T47D (cell line): ENCODE measurements at regions not wholly inside any gene's neighbourhood (a gene's known extent, or its start where the extent isn't known, plus 50 kb on each side); places are given as distances from the start of the nearest gene placed in this dataset.
A peak's percentile ranks its signal among the peaks of the same experiment; 100 is the strongest.
"Not testable (repeated sequence)": the region's sequence is repeated elsewhere in the genome, so short reads cannot be mapped to it uniquely, and the experiment has no call there.

ENCODE experiments used
- DNase-seq, 2 experiments: peaks; one replicate each; pipeline versions ENCODE4 v3.0.0 to v3.0.0-alpha.2; 2011 to 2012; ENCODE audit warnings: low read depth in 1 of 2, low spot score in 1 of 2
- JUND ChIP-seq: IDR thresholded peaks from 2 replicates; pipeline ENCODE4 v1.6.1; 2012; ENCODE audit warnings: low read depth
- in situ Hi-C: cut with HindIII; loops from 2 replicates; pipeline ENCODE4 v1.10.0; 2016; ENCODE audit warnings: low sequenced_read_pairs, low pct_unique_long_range_greater_than_20kb

DNA sequence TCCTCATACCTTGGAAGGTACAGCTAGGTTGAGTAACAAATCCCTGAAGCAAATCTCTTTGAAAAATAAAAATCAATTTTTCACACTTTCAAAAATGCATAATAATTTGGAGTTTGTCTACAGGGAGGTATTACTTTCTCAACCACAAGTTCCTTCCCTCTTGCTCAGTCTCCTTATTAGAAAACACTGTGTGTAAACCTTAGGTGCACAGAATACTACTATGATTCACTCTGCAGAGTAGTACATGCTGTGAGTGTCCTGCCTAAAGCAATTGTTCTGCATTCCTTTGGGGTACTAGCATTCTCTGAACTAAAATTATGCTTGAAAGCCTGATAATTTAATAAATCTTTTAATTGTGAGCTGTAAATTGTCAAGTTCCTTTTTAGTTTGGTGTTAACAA, 115.9 kb upstream of the EPHA3 start:
- no peak for DNase-seq
- TF ChIP-seq JUND: no peak
- in situ Hi-C loops: no loop called here

DNA sequence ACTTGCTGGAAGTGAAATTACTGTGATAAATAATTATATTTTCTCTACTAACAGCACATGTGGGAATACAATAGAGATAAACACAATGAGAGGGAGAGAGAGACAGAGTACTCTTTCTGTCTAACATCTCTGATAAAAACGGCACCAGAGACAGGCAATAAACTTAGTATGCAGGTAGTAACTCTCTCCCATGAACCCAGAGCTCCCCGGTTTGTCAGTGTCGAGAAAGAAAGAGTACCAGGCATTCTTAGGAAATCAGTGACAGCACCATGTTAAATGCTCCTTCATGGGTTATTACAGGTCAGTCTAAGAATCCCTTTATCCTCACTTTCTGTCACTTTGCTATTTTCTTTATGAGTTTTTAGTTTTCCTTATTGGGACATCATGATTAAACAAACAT, 110.7 kb upstream of the EPHA3 start:
- in situ Hi-C loops: no loop called here
- no peak for TF ChIP-seq JUND
- no peak for DNase-seq

DNA sequence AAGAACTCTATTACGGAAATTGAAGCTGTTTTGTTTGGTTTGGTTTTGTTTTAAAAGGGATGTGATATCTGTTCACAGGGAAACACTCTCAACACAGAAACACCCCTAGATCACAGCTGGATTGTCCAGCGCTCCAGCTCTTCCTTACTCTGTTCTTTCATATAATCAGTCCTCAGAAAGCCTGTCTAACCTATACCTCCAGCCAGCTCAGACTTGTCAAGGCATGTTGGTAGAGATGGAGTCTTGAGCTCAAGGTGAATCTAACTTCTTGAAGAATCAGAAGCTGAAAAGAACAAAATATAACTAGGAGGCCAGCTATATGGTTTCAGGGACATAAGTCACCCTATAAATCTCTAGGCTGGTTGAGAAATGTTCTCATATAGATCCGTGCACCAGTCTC, 110.2 kb upstream of the EPHA3 start:
- DNase-seq: peak in 1 of 2 experiments; percentile 1
- in situ Hi-C loops: no loop called here
- TF ChIP-seq JUND: no peak

DNA sequence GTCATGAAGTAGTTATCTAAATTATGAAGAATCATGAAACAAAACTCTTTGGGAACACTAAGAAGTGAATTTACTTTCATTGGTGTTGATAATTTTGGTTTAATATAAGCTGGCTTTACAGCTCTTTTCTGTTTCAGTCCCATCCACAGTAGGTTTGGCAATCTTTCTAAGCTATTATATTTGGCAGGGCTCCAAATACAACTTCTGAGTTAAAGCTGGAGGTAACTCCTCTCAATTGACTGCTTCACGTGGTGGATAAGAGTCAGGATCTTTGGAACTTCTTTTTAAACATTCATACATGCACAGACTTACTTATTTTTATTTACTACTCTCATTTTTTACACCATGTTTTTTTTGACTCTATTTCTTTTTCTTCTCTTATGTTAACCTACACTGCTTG, 106.5 kb upstream of the EPHA3 start:
- in situ Hi-C loops: no loop called here
- DNase-seq: no peak

GRCh38 chr3:89002191-89002590, 105.2 kb upstream of the EPHA3 start:
- DNase-seq: no peak
- no peak for TF ChIP-seq JUND
- in situ Hi-C loops: no loop called here

More for the DNA sequence above, 106.5 kb upstream of the EPHA3 start:
- TF ChIP-seq JUND: no peak

DNA sequence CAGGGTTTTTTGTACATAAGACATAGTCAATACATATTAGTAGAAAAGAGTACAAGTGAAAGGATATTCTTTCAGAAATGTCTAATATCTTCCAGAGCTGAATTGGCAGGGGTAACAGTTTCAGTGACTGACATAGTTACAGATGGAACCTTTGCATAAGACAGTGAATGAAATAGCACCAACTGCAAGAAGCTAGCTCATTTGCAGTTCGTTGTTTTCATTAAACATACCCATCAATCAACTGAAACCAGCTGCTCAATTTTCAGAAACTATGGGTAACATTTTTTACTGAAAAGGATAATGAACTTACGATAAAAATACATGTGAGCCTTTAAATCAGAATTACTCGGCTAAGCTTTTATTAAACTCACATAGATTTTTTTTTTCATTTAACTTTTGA, 93.9 kb upstream of the EPHA3 start:
- in situ Hi-C loops: no loop called here
- TF ChIP-seq JUND: no peak
- DNase-seq: no peak

DNA sequence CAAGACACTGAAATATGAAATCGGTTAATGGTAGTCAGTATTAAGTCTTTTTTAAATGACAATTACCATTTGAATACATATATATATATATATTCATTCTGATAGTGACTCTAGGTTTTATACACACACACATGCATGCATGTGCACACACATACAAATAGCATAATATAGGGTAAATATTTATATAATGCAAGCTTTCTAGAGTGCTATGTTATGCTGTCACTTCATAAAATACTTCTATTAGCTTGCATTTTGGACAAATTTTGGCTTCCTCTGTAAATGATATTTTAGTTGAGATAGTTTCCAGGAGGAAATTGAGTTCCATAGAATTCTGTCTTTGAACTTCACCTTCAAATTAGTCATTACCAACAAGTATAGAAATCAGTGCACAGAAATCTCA, 89.9 kb upstream of the EPHA3 start:
- in situ Hi-C loops: no loop called here
- DNase-seq: no peak
- no peak for TF ChIP-seq JUND

DNA sequence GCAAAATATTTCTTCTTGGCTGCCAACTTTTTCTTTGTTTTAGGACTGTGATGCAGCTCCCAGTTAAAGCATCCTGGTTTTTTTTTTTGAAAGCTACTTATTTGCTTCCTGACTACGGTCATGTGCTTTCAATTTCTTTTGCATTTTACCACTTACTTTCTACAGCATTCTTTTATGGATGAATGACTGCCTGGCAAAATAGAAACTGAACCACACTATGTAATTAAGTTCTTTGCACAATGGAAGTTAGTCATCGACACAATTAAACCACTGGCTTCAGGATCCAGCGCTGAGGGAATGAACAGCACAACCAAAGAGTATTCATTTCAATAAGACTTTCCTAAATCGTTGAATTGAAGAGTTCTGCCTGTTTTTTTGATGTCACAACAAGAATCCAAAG, 82.2 kb upstream of the EPHA3 start:
- no peak for TF ChIP-seq JUND
- in situ Hi-C loops: no loop called here
- no peak for DNase-seq

DNA sequence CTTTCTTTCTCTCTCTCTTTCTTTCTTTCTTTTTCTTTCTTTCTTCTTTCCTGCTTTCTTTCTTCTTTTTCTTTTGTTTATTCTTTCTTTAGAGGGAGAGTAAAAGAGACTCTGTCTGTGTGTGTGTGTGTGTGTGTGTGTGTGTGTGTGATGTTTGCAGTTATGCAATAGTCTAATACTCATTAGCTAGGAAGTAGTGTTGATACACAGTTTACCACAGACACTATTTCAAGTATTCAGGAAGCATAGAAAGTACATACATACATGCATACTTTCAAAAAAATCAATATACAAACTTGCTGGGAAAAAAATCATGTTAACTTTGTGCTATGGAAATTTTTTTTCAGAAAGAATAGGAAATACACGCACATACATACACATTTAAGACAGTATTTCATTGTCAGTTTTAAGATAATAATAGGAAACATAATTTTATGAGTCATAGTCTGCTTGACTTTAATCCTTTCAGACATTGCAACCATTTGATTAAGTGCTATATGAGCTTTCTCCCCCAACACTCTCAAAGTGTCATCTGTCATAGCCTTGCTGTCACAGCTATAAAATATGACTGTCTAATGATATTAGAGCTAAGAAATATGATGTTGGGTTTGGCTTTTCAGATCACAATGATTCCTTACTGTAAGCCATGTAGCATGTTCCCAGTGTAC, 74.9 kb upstream of the EPHA3 start:
- TF ChIP-seq JUND: no peak
- no peak for DNase-seq
- in situ Hi-C loops: no loop called here

GRCh38 chr3:89034723-89035122, 72.7 kb upstream of the EPHA3 start:
- not testable (repeated sequence) for DNase-seq

DNA sequence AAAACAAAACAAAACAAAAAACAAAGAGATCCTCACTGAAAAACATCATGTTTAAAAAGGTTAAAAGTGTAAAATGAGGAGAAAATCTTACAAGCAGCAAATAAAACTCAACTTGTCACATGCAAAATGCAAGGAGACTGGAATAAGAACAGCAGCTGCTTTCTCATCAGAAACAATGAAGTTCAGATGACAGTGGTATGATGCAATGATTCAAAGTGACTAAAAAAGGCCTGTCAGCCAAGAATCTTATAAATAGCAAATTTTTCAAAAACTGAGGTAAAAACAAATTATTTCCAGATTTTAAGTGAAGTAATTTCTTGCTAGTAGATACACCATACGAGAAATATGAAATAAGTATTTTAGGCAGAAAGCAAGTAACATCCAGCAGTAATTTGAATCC, 68.6 kb upstream of the EPHA3 start:
- no peak for DNase-seq
- in situ Hi-C loops: no loop called here
- TF ChIP-seq JUND: no peak

More at GRCh38 chr3:89034723-89035122, 72.7 kb upstream of the EPHA3 start:
- in situ Hi-C loops: not testable (repeated sequence)

- in situ Hi-C loops: no loop called here
- no peak for TF ChIP-seq JUND
- DNase-seq: no peak
Measured at GRCh38 chr3:89042236-89042835, 65.1 kb upstream of the EPHA3 start.

- in situ Hi-C loops: no loop called here
- TF ChIP-seq JUND: no peak
- DNase-seq: no peak
Measured at GRCh38 chr3:89043406-89043932, 64.0 kb upstream of the EPHA3 start.

- DNase-seq: no peak
- in situ Hi-C loops: no loop called here
- no peak for TF ChIP-seq JUND
Measured at GRCh38 chr3:89046661-89047060, 60.8 kb upstream of the EPHA3 start.
